KG1 (cell line): ENCODE measurements at regions not wholly inside any gene's neighbourhood (a gene's known extent, or its start where the extent isn't known, plus 50 kb on each side); places are given as distances from the start of the nearest gene placed in this dataset.
"Not testable (repeated sequence)": the region's sequence is repeated elsewhere in the genome, so short reads cannot be mapped to it uniquely, and the experiment has no call there.

Experiments used
- DNase-seq: peaks from one replicate; lab custom pipeline; 2025; lab: John Stamatoyannopoulos, UW

- no peak for DNase-seq
Measured at GRCh38 chr2:31736695-31737454, 156.1 kb upstream of the SRD5A2 start.

- no peak for DNase-seq
Measured at GRCh38 chr2:31735716-31736115, 155.0 kb upstream of the SRD5A2 start.

GRCh38 chr2:31729442-31730092 lies 148.8 kb upstream of the SRD5A2 start:
- no peak for DNase-seq

GRCh38 chr2:31729065-31729439 lies 148.3 kb upstream of the SRD5A2 start:
- no peak for DNase-seq

GRCh38 chr2:31728406-31729064 lies 147.8 kb upstream of the SRD5A2 start:
- DNase-seq, result no peak

GRCh38 chr2:31726457-31726856 lies 145.7 kb upstream of the SRD5A2 start:
- no peak for DNase-seq

- no peak for DNase-seq
Measured at GRCh38 chr2:31725444-31725843, 144.7 kb upstream of the SRD5A2 start.

GRCh38 chr2:31711737-31712136 lies 131.0 kb upstream of the SRD5A2 start:
- no peak for DNase-seq

GRCh38 chr2:31710121-31710520 lies 129.4 kb upstream of the SRD5A2 start:
- DNase-seq, result no peak

GRCh38 chr2:31707992-31708391 lies 127.3 kb upstream of the SRD5A2 start:
- DNase-seq, result no peak

- no peak for DNase-seq
Measured at GRCh38 chr2:31704561-31705212, 123.9 kb upstream of the SRD5A2 start.

- DNase-seq, result no peak
Measured at GRCh38 chr2:31703253-31703652, 122.5 kb upstream of the SRD5A2 start.

- DNase-seq, result no peak
Measured at GRCh38 chr2:31698722-31699121, 118.0 kb upstream of the SRD5A2 start.

GRCh38 chr2:31696068-31696467 lies 115.3 kb upstream of the SRD5A2 start:
- no peak for DNase-seq

GRCh38 chr2:31694444-31694843 lies 113.7 kb upstream of the SRD5A2 start:
- DNase-seq, result peak; percentile 7

- peak; percentile 3 for DNase-seq
Measured at GRCh38 chr2:31693882-31694281, 113.1 kb upstream of the SRD5A2 start.

GRCh38 chr2:31688282-31688681 lies 107.5 kb upstream of the SRD5A2 start:
- DNase-seq, result peak; percentile 13

- DNase-seq, result not testable (repeated sequence)
Measured at GRCh38 chr2:31683506-31683905, 102.8 kb upstream of the SRD5A2 start.

- no peak for DNase-seq
Measured at GRCh38 chr2:31675485-31675901, 94.8 kb upstream of the SRD5A2 start.

- DNase-seq, result no peak
Measured at GRCh38 chr2:31674446-31674845, 93.7 kb upstream of the SRD5A2 start.

GRCh38 chr2:31666878-31667277 lies 86.1 kb upstream of the SRD5A2 start:
- DNase-seq, result no peak

- no peak for DNase-seq
Measured at GRCh38 chr2:31664949-31665724, 84.4 kb upstream of the SRD5A2 start.
